Trophoblast cell (in vitro differentiated cells and primary cell): ENCODE measurements at regions not wholly inside any gene's neighbourhood (a gene's known extent, or its start where the extent isn't known, plus 50 kb on each side); places are given as distances from the start of the nearest gene placed in this dataset.

ENCODE experiments used
- DNase-seq, 2 donors: peaks; one replicate each; pipeline ENCODE4 v3.0.0-alpha.2; 2016
- H2AFZ ChIP-seq: 2 replicates; pipeline ENCODE4 v1.6.1; 2013; ENCODE audit warnings: low read length, moderate library complexity, mild to moderate bottlenecking; ENCODE audit not compliant: insufficient read depth, poor library complexity
- H2AK5ac ChIP-seq: 2 replicates; pipeline ENCODE4 v1.6.1; 2013; ENCODE audit warnings: mild to moderate bottlenecking, low read length
- H2BK120ac ChIP-seq: 2 replicates; pipeline ENCODE4 v1.6.1; 2013; ENCODE audit warnings: low read length, mild to moderate bottlenecking, moderate library complexity; ENCODE audit not compliant: insufficient read depth, poor library complexity
- H2BK12ac ChIP-seq: 2 replicates; pipeline ENCODE4 v1.6.1; 2013; ENCODE audit warnings: mild to moderate bottlenecking, low read length, moderate library complexity
- H2BK5ac ChIP-seq: 2 replicates; pipeline ENCODE4 v1.6.1; 2013; ENCODE audit warnings: low read length, low read depth, moderate library complexity, mild to moderate bottlenecking; ENCODE audit not compliant: poor library complexity
- H3K14ac ChIP-seq: 2 replicates; pipeline ENCODE4 v1.6.1; 2013; ENCODE audit warnings: mild to moderate bottlenecking, low read length
- H3K18ac ChIP-seq: 2 replicates; pipeline ENCODE4 v1.6.1; 2013; ENCODE audit warnings: mild to moderate bottlenecking, low read length
- H3K23ac ChIP-seq: 2 replicates; pipeline ENCODE4 v1.6.1; 2013; ENCODE audit warnings: low read length
- H3K27ac ChIP-seq: 2 replicates; pipeline ENCODE4 v1.5.1; 2013; ENCODE audit warnings: low read depth, mild to moderate bottlenecking, inconsistent platforms, low read length, moderate library complexity
- H3K27me3 ChIP-seq: 2 replicates; pipeline ENCODE4 v1.6.1; 2013; ENCODE audit warnings: inconsistent platforms, mild to moderate bottlenecking, low read length, moderate library complexity; ENCODE audit not compliant: insufficient read depth
- H3K36me3 ChIP-seq, 2 experiments: 1 replicate in 1 of 2; 2 replicates in 1 of 2; pipeline ENCODE4 v1.6.1; 2013; ENCODE audit warnings: low read length in 2 of 2, mild to moderate bottlenecking in 2 of 2, moderate library complexity in 1 of 2; ENCODE audit not compliant: insufficient read depth in 2 of 2, control insufficient read depth in 1 of 2
- H3K4ac ChIP-seq: 2 replicates; pipeline ENCODE4 v1.6.1; 2013; ENCODE audit warnings: low read depth, mild to moderate bottlenecking, low read length, moderate library complexity
- H3K4me1 ChIP-seq, 2 experiments: 1 replicate in 1 of 2; 2 replicates in 1 of 2; pipeline ENCODE4 v1.6.1; 2013; ENCODE audit warnings: low read length in 2 of 2, mild to moderate bottlenecking in 2 of 2, moderate library complexity in 1 of 2; ENCODE audit not compliant: insufficient read depth in 2 of 2, control insufficient read depth in 1 of 2
- H3K4me2 ChIP-seq: 2 replicates; pipeline ENCODE4 v1.6.1; 2013; ENCODE audit warnings: inconsistent platforms, mild to moderate bottlenecking, low read length, moderate library complexity
- H3K4me3 ChIP-seq: 2 replicates; pipeline ENCODE4 v1.5.1; 2013; ENCODE audit warnings: mild to moderate bottlenecking, low read depth, low read length, inconsistent platforms
- H3K79me1 ChIP-seq: one replicate; pipeline ENCODE4 v1.6.1; 2013; ENCODE audit warnings: low read length
- H3K79me2 ChIP-seq: 2 replicates; pipeline ENCODE4 v1.6.1; 2013; ENCODE audit warnings: low read length, mild to moderate bottlenecking; ENCODE audit not compliant: control insufficient read depth, insufficient read depth, poor library complexity
- H3K9ac ChIP-seq: 2 replicates; pipeline ENCODE4 v1.6.1; 2013; ENCODE audit warnings: mild to moderate bottlenecking, low read length
- H3K9me3 ChIP-seq: 2 replicates; pipeline ENCODE4 v1.6.1; 2013; ENCODE audit warnings: low read depth, mild to moderate bottlenecking, control low read depth, inconsistent platforms, low read length; ENCODE audit not compliant: insufficient read depth
- H4K12ac ChIP-seq: 2 replicates; pipeline ENCODE4 v1.6.1; 2013; ENCODE audit warnings: low read depth, mild to moderate bottlenecking, low read length, moderate library complexity
- H4K8ac ChIP-seq: 2 replicates; pipeline ENCODE4 v1.6.1; 2013; ENCODE audit warnings: low read depth, mild to moderate bottlenecking, low read length, moderate library complexity
- H4K91ac ChIP-seq: one replicate; pipeline ENCODE4 v1.6.1; 2013; ENCODE audit warnings: low read depth, mild to moderate bottlenecking, low read length, moderate library complexity
- WGBS: extraction: QIAGEN DNeasy Blood & Tissue Kit; methylation state at CpG from one replicate; pipeline ENCODE4 v1.1.7; 2013; ENCODE audit warnings: missing lambda C conversion rate; ENCODE audit not compliant: insufficient read length, insufficient coverage; ENCODE audit errors: extremely low coverage; 5-methylcytosine and 5-hydroxymethylcytosine counted together

- no peak for DNase-seq
- Histone ChIP-seq H2BK12ac (no peak overlapping the region), H2AFZ (no peak overlapping the region), H3K79me2 (no peaks in the 10 kb centered on the region), H3K9ac (no peak overlapping the region), H3K18ac (no peak overlapping the region), H4K91ac (no peak overlapping the region), H4K8ac (no peak overlapping the region), H3K79me1 (no peaks in the 10 kb centered on the region), H3K4me1 (no peaks in the 10 kb centered on the region), H3K27me3 (no peaks in the 10 kb centered on the region), H3K36me3 (no peaks in the 10 kb centered on the region), H3K4me2 (no peak overlapping the region), H3K4me3 (no peak overlapping the region), H3K27ac (no peak overlapping the region), H2BK5ac (no peak overlapping the region), H3K4ac (no peak overlapping the region), H3K14ac (no peak overlapping the region), H2BK120ac (no peak overlapping the region), H3K23ac (no peak overlapping the region), H3K9me3 (no peaks in the 10 kb centered on the region), H2AK5ac (no peak overlapping the region), H4K12ac (no peak overlapping the region)
- WGBS = no CpG with 5 or more reads among the region's 2 CpGs
Measured at GRCh38 chr1:96095849-96096612, 625.6 kb upstream of the PTBP2 start.

- Histone ChIP-seq H3K79me1 (no peaks in the 10 kb centered on the region), H2BK120ac (no peak overlapping the region), H4K91ac (no peak overlapping the region), H3K27ac (no peak overlapping the region), H3K4me2 (no peak overlapping the region), H4K8ac (no peak overlapping the region), H2AK5ac (no peak overlapping the region), H3K9me3 (no peaks in the 10 kb centered on the region), H3K4ac (no peak overlapping the region), H3K9ac (no peak overlapping the region), H2BK5ac (no peak overlapping the region), H2AFZ (no peak overlapping the region), H3K36me3 (no peaks in the 10 kb centered on the region), H3K23ac (no peak overlapping the region), H3K4me3 (no peak overlapping the region), H2BK12ac (no peak overlapping the region), H3K27me3 (no peaks in the 10 kb centered on the region), H3K79me2 (no peaks in the 10 kb centered on the region), H3K4me1 (no peaks in the 10 kb centered on the region), H4K12ac (no peak overlapping the region), H3K18ac (no peak overlapping the region), H3K14ac (no peak overlapping the region)
- peak in 1 of 2 donors; percentile 39 for DNase-seq
- WGBS = no CpG with 5 or more reads among the region's 5 CpGs
Measured at GRCh38 chr1:96096613-96097321, 624.8 kb upstream of the PTBP2 start.

- WGBS = no CpG with 5 or more reads among the region's 1 CpG
- no peak overlapping the region for H4K8ac ChIP-seq
Measured at GRCh38 chr1:96104506-96104905, 617.1 kb upstream of the PTBP2 start.

GRCh38 chr1:96104906-96105305, 616.7 kb upstream of the PTBP2 start:
- no peaks in the 10 kb centered on the region for H3K9me3 ChIP-seq
- H4K91ac ChIP-seq = no peak overlapping the region
- no peaks in the 10 kb centered on the region for H3K4me1 ChIP-seq
- H3K36me3 ChIP-seq = no peaks in the 10 kb centered on the region
- H3K27me3 ChIP-seq = no peaks in the 10 kb centered on the region
- no peak overlapping the region for H2AK5ac ChIP-seq
- no peak overlapping the region for H3K4me3 ChIP-seq
- H4K8ac ChIP-seq = no peak overlapping the region
- no peak overlapping the region for H3K18ac ChIP-seq
- no peak overlapping the region for H2BK12ac ChIP-seq
- WGBS = no CpG with 5 or more reads among the region's 3 CpGs
- H3K23ac ChIP-seq = no peak overlapping the region
- no peak overlapping the region for H4K12ac ChIP-seq
- H2BK120ac ChIP-seq = no peak overlapping the region
- no peak for DNase-seq
- no peak overlapping the region for H3K14ac ChIP-seq
- no peak overlapping the region for H2AFZ ChIP-seq
- no peak overlapping the region for H3K27ac ChIP-seq
- no peak overlapping the region for H3K9ac ChIP-seq
- H2BK5ac ChIP-seq = no peak overlapping the region
- H3K4ac ChIP-seq = no peak overlapping the region
- no peak overlapping the region for H3K4me2 ChIP-seq
- H3K79me1 ChIP-seq = no peaks in the 10 kb centered on the region
- no peaks in the 10 kb centered on the region for H3K79me2 ChIP-seq

More at GRCh38 chr1:96104506-96104905, 617.1 kb upstream of the PTBP2 start:
- H3K4me2 ChIP-seq = no peak overlapping the region
- no peak overlapping the region for H3K27ac ChIP-seq
- no peaks in the 10 kb centered on the region for H3K79me1 ChIP-seq
- no peak for DNase-seq
- no peak overlapping the region for H2BK12ac ChIP-seq
- no peak overlapping the region for H3K4ac ChIP-seq
- no peak overlapping the region for H2AK5ac ChIP-seq
- H3K27me3 ChIP-seq = no peaks in the 10 kb centered on the region
- no peak overlapping the region for H3K23ac ChIP-seq
- no peak overlapping the region for H3K4me3 ChIP-seq
- no peak overlapping the region for H4K12ac ChIP-seq
- no peaks in the 10 kb centered on the region for H3K36me3 ChIP-seq
- H2AFZ ChIP-seq = no peak overlapping the region
- H3K9ac ChIP-seq = no peak overlapping the region
- H3K79me2 ChIP-seq = no peaks in the 10 kb centered on the region
- no peak overlapping the region for H4K91ac ChIP-seq
- no peaks in the 10 kb centered on the region for H3K4me1 ChIP-seq
- no peak overlapping the region for H2BK120ac ChIP-seq
- no peak overlapping the region for H3K18ac ChIP-seq
- H3K14ac ChIP-seq = no peak overlapping the region
- H3K9me3 ChIP-seq = no peaks in the 10 kb centered on the region
- H2BK5ac ChIP-seq = no peak overlapping the region
